ENCODE measurements at regions not wholly inside any gene's neighbourhood (a gene's known extent, or its start where the extent isn't known, plus 50 kb on each side); places are given as distances from the start of the nearest gene placed in this dataset.

DNA sequence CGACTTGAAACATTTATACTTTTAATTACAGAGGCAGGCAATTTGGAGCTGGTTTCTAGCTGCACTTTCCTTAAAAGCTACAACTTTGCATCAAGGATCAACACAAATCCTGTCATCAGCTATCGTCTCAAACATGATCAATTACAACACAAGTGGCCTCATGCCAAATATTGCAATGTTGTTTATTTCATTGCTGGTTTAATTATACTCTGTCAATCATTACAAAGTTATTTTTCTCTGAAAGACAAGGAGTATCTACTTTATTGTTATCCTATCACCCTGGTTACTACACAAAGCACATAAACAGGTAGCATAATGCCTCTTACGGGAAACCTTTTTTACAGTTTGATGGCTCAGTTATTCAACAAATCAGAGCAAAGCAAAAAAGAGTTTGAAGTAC lies 58.0 kb upstream of the FOXB1 start:
- H2BK15ac ChIP-seq (ENCODE audit: low read depth, poor library complexity, severe bottlenecking), result no peak overlapping the region
- H2BK12ac ChIP-seq (ENCODE audit: low read length in 2 of 2), result no peak overlapping the region
- H3K23ac ChIP-seq (ENCODE audit: low read length in 2 of 2), result no peak overlapping the region
- no peak overlapping the region for H3K4me3 ChIP-seq (ENCODE audit: insufficient read depth in 1 of 2, low read depth in 1 of 2, low read length in 2 of 2)
- H3K27me3 ChIP-seq (ENCODE audit: control insufficient read depth in 1 of 2, insufficient read depth in 1 of 2, low read length in 2 of 2), result peaks cover 0 to 42% of the 10 kb centered on the region in 2 experiments
- no peak overlapping the region for H2BK5ac ChIP-seq (ENCODE audit: low read depth, low read length, poor library complexity, severe bottlenecking)
- WGBS, result 92% methylated on average over 3 of the region's 3 CpGs
- no peak for DNase-seq
- no peak overlapping the region for H4K91ac ChIP-seq (ENCODE audit: low read length)
- H3K18ac ChIP-seq (ENCODE audit: low read depth in 1 of 2, low read length in 2 of 2), result no peak overlapping the region
- no peaks in the 10 kb centered on the region for H3K9me3 ChIP-seq (ENCODE audit: control insufficient read depth, low read length)
- no peak overlapping the region for H4K8ac ChIP-seq (ENCODE audit: low read length)
- H3K79me1 ChIP-seq (replicated peaks; ENCODE audit: low read length, poor library complexity, severe bottlenecking), result no peaks in the 10 kb centered on the region
- no peak overlapping the region for H3K9ac ChIP-seq (ENCODE audit: low read length)
- no peak overlapping the region for H3K4ac ChIP-seq (ENCODE audit: low read depth in 1 of 2, low read length in 2 of 2)
- no peak overlapping the region for H3K4me2 ChIP-seq (ENCODE audit: low read length, poor library complexity, severe bottlenecking)
- no peak overlapping the region for H2BK120ac ChIP-seq (ENCODE audit: low read depth, low read length)
- no peaks in the 10 kb centered on the region for H3K4me1 ChIP-seq (ENCODE audit: control insufficient read depth, insufficient read depth, low read depth, low read length)
- no peak overlapping the region for H2AK5ac ChIP-seq (ENCODE audit: low read length, severe bottlenecking)
- H3K27ac ChIP-seq (ENCODE audit: low read length, poor library complexity, severe bottlenecking), result no peak overlapping the region
- no peak overlapping the region for H3K14ac ChIP-seq (ENCODE audit: low read length in 2 of 2)
- H2AFZ ChIP-seq (ENCODE audit: low read depth, low read length), result no peak overlapping the region
- H3K36me3 ChIP-seq (ENCODE audit: control insufficient read depth in 1 of 2, insufficient read depth in 2 of 2, low read depth in 1 of 2, low read length in 2 of 2), result no peaks in the 10 kb centered on the region

DNA sequence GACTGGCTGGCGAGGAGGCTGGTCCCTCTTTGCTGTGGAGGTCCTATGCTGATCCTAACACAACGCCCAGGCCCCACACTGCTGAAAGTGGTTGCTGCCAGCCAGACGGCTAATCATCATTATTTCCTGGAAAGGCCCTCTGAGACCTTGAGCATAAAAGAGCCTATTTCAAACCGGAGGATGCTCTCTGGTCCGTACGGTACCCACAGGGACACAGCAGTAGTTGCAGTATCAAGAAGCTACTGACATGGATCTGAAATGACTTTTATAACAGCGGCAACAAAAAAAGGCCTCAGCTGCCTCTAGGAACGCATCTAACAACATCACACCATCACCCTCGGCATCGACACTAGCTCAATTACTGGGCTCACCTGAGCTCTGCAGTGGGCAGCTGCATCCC lies 59.1 kb upstream of the FOXB1 start:
- Histone ChIP-seq H3K4me1 (ENCODE audit: control insufficient read depth, insufficient read depth, low read depth, low read length) (no peaks in the 10 kb centered on the region), H3K4me2 (ENCODE audit: low read length, poor library complexity, severe bottlenecking) (no peak overlapping the region), H3K36me3 (ENCODE audit: control insufficient read depth in 1 of 2, insufficient read depth in 2 of 2, low read depth in 1 of 2, low read length in 2 of 2) (no peaks in the 10 kb centered on the region), H3K18ac (ENCODE audit: low read depth in 1 of 2, low read length in 2 of 2) (no peak overlapping the region), H4K8ac (ENCODE audit: low read length) (no peak overlapping the region), H3K79me1 (replicated peaks; ENCODE audit: low read length, poor library complexity, severe bottlenecking) (no peaks in the 10 kb centered on the region), H2BK15ac (ENCODE audit: low read depth, poor library complexity, severe bottlenecking) (no peak overlapping the region), H2BK12ac (ENCODE audit: low read length in 2 of 2) (no peak overlapping the region), H3K9me3 (ENCODE audit: control insufficient read depth, low read length) (no peaks in the 10 kb centered on the region), H2AK5ac (ENCODE audit: low read length, severe bottlenecking) (no peak overlapping the region), H2BK120ac (ENCODE audit: low read depth, low read length) (no peak overlapping the region), H3K14ac (ENCODE audit: low read length in 2 of 2) (no peak overlapping the region), H4K91ac (ENCODE audit: low read length) (no peak overlapping the region), H3K4me3 (ENCODE audit: insufficient read depth in 1 of 2, low read depth in 1 of 2, low read length in 2 of 2) (no peak overlapping the region), H3K23ac (ENCODE audit: low read length in 2 of 2) (no peak overlapping the region), H2BK5ac (ENCODE audit: low read depth, low read length, poor library complexity, severe bottlenecking) (no peak overlapping the region), H2AFZ (ENCODE audit: low read depth, low read length) (no peak overlapping the region), H3K4ac (ENCODE audit: low read depth in 1 of 2, low read length in 2 of 2) (no peak overlapping the region), H3K27me3 (ENCODE audit: control insufficient read depth in 1 of 2, insufficient read depth in 1 of 2, low read length in 2 of 2) (peaks cover 0 to 46% of the 10 kb centered on the region in 2 experiments), H3K9ac (ENCODE audit: low read length) (no peak overlapping the region), H3K27ac (ENCODE audit: low read length, poor library complexity, severe bottlenecking) (no peak overlapping the region)
- 79% methylated on average over 10 of the region's 10 CpGs for WGBS
- DNase-seq, result no peak

DNA sequence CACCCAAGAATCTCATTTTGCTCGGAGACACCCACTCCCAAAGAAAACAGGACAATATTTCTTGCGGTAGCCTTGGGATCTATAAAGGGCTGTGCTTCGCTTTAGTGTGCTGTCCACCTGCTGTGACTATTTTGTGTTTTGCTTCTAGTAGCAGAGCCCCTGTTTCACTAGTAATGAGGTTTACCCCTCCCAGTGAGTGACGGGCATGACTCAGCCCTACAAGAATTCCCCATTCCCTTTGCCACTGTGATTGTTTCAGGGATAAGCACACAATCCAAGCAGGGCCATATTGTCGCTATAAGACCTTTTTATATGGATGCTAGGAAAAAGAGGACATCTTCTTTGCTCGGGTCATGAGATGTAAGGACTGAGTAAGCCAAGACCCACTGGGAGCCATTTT lies 62.5 kb upstream of the FOXB1 start:
- H3K14ac ChIP-seq (ENCODE audit: low read length in 2 of 2), result no peak overlapping the region
- H2BK12ac ChIP-seq (ENCODE audit: low read length in 2 of 2), result no peak overlapping the region
- H4K91ac ChIP-seq (ENCODE audit: low read length), result no peak overlapping the region
- H3K4ac ChIP-seq (ENCODE audit: low read depth in 1 of 2, low read length in 2 of 2), result no peak overlapping the region
- H2BK120ac ChIP-seq (ENCODE audit: low read depth, low read length), result no peak overlapping the region
- DNase-seq, result no peak
- H4K8ac ChIP-seq (ENCODE audit: low read length), result no peak overlapping the region
- H3K4me3 ChIP-seq (ENCODE audit: insufficient read depth in 1 of 2, low read depth in 1 of 2, low read length in 2 of 2), result no peak overlapping the region
- H3K27ac ChIP-seq (ENCODE audit: low read length, poor library complexity, severe bottlenecking), result no peak overlapping the region
- H2BK15ac ChIP-seq (ENCODE audit: low read depth, poor library complexity, severe bottlenecking), result no peak overlapping the region
- no peak overlapping the region for H3K23ac ChIP-seq (ENCODE audit: low read length in 2 of 2)
- H3K36me3 ChIP-seq (ENCODE audit: control insufficient read depth in 1 of 2, insufficient read depth in 2 of 2, low read depth in 1 of 2, low read length in 2 of 2), result no peaks in the 10 kb centered on the region
- no peak overlapping the region for H2AFZ ChIP-seq (ENCODE audit: low read depth, low read length)
- H3K79me1 ChIP-seq (replicated peaks; ENCODE audit: low read length, poor library complexity, severe bottlenecking), result no peaks in the 10 kb centered on the region
- H3K9ac ChIP-seq (ENCODE audit: low read length), result no peak overlapping the region
- H3K4me2 ChIP-seq (ENCODE audit: low read length, poor library complexity, severe bottlenecking), result no peak overlapping the region
- H2BK5ac ChIP-seq (ENCODE audit: low read depth, low read length, poor library complexity, severe bottlenecking), result no peak overlapping the region
- no peak overlapping the region for H2AK5ac ChIP-seq (ENCODE audit: low read length, severe bottlenecking)
- H3K9me3 ChIP-seq (ENCODE audit: control insufficient read depth, low read length), result no peaks in the 10 kb centered on the region
- H3K4me1 ChIP-seq (ENCODE audit: control insufficient read depth, insufficient read depth, low read depth, low read length), result no peaks in the 10 kb centered on the region
- WGBS, result 80% methylated on average over 6 of the region's 6 CpGs
- H3K18ac ChIP-seq (ENCODE audit: low read depth in 1 of 2, low read length in 2 of 2), result no peak overlapping the region
- peaks cover under 1 to 71% of the 10 kb centered on the region in 2 experiments for H3K27me3 ChIP-seq (ENCODE audit: control insufficient read depth in 1 of 2, insufficient read depth in 1 of 2, low read length in 2 of 2)

DNA sequence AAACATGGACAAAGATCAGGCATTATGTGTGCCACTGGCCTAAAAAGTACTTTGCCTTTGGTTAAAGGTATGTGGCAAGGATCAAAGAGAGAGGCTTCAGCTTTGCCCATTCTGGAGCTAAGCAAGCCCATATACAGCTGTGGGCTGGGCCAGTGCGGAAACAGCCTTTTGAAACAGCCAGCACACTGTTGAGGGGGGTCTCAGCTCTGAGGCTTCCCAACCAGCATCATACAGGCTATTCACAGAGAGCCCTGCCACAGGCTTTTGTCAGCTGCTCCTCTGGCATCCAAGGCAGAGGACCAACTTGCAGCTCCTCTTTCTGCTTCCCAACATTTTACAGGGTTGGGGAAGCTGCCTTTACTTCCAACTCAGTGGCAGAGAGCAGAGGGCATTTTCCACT lies 63.2 kb upstream of the FOXB1 start:
- Histone ChIP-seq H2BK120ac (ENCODE audit: low read depth, low read length) (no peak overlapping the region), H2AK5ac (ENCODE audit: low read length, severe bottlenecking) (no peak overlapping the region), H3K4me1 (ENCODE audit: control insufficient read depth, insufficient read depth, low read depth, low read length) (no peaks in the 10 kb centered on the region), H3K9me3 (ENCODE audit: control insufficient read depth, low read length) (no peaks in the 10 kb centered on the region), H4K8ac (ENCODE audit: low read length) (no peak overlapping the region), H3K9ac (ENCODE audit: low read length) (no peak overlapping the region), H2BK12ac (ENCODE audit: low read length in 2 of 2) (no peak overlapping the region), H2BK15ac (ENCODE audit: low read depth, poor library complexity, severe bottlenecking) (no peak overlapping the region), H3K4ac (ENCODE audit: low read depth in 1 of 2, low read length in 2 of 2) (no peak overlapping the region), H3K27ac (ENCODE audit: low read length, poor library complexity, severe bottlenecking) (no peak overlapping the region), H4K91ac (ENCODE audit: low read length) (no peak overlapping the region), H3K4me3 (ENCODE audit: insufficient read depth in 1 of 2, low read depth in 1 of 2, low read length in 2 of 2) (no peak overlapping the region), H3K27me3 (ENCODE audit: control insufficient read depth in 1 of 2, insufficient read depth in 1 of 2, low read length in 2 of 2) (peaks cover 3 to 71% of the 10 kb centered on the region in 2 experiments), H2BK5ac (ENCODE audit: low read depth, low read length, poor library complexity, severe bottlenecking) (no peak overlapping the region), H3K14ac (ENCODE audit: low read length in 2 of 2) (no peak overlapping the region), H3K36me3 (ENCODE audit: control insufficient read depth in 1 of 2, insufficient read depth in 2 of 2, low read depth in 1 of 2, low read length in 2 of 2) (no peaks in the 10 kb centered on the region), H3K18ac (ENCODE audit: low read depth in 1 of 2, low read length in 2 of 2) (no peak overlapping the region), H3K23ac (ENCODE audit: low read length in 2 of 2) (no peak overlapping the region), H3K79me1 (replicated peaks; ENCODE audit: low read length, poor library complexity, severe bottlenecking) (no peaks in the 10 kb centered on the region), H2AFZ (ENCODE audit: low read depth, low read length) (no peak overlapping the region), H3K4me2 (ENCODE audit: low read length, poor library complexity, severe bottlenecking) (no peak overlapping the region)
- WGBS, result 82% methylated on average over 1 of the region's 1 CpG
- no peak for DNase-seq
